OCI-LY3 (cell line): ENCODE measurements at regions not wholly inside any gene's neighbourhood (a gene's known extent, or its start where the extent isn't known, plus 50 kb on each side); places are given as distances from the start of the nearest gene placed in this dataset.

ENCODE experiments used
- H2AFZ ChIP-seq: fragments of 200-600, 300-600 bp; shearing (Covaris generic); 2 replicates; pipeline ENCODE4 v1.6.0; 2014; ENCODE audit warnings: antibody characterized with exemption, low read depth, low read length
- H3K27ac ChIP-seq: fragments of 200-600, 300-600 bp; sonication (generic); 2 replicates; pipeline ENCODE4 v1.5.1; 2014; ENCODE audit warnings: mild to moderate bottlenecking, low read length, moderate library complexity, mixed read lengths
- H3K27me3 ChIP-seq: fragments of 200-600, 300-600 bp; sonication (generic); 2 replicates; pipeline ENCODE4 v1.6.1; 2014; ENCODE audit warnings: low read depth, low read length, mixed read lengths
- H3K36me3 ChIP-seq: fragments of 200-600, 300-600 bp; sonication (generic); replicated peaks from 2 replicates; pipeline ENCODE3; 2014; ENCODE audit warnings: low read depth, low read length, mixed read lengths
- H3K4me1 ChIP-seq: fragments of 300-600, 200-600 bp; sonication (generic); 2 replicates; pipeline ENCODE4 v1.6.1; 2014; ENCODE audit warnings: low read length, mixed read lengths
- H3K4me2 ChIP-seq: fragments of 200-600, 300-600 bp; sonication (generic); 2 replicates; pipeline ENCODE4 v1.6.1; 2014; ENCODE audit warnings: low read length, mixed read lengths
- H3K4me3 ChIP-seq: fragments of 300-600, 200-600 bp; sonication (generic); 2 replicates; pipeline ENCODE4 v1.5.1; 2014; ENCODE audit warnings: antibody characterized with exemption, mild to moderate bottlenecking, low read length, moderate library complexity
- H3K79me2 ChIP-seq: fragments of 300-600, 200-600 bp; shearing (Covaris generic); 2 replicates; pipeline ENCODE4 v1.6.1; 2014; ENCODE audit warnings: mild to moderate bottlenecking, low read length, mixed read lengths
- H3K9ac ChIP-seq: fragments of 300-600, 200-600 bp; shearing (Covaris generic); 2 replicates; pipeline ENCODE4 v1.6.0; 2014; ENCODE audit warnings: mild to moderate bottlenecking, low read length, moderate library complexity
- H3K9me3 ChIP-seq: fragments of 200-600, 300-600 bp; shearing (Covaris generic); 2 replicates; pipeline ENCODE4 v1.6.1; 2014; ENCODE audit warnings: low read length, mixed read lengths; ENCODE audit not compliant: insufficient read depth
- H4K20me1 ChIP-seq: fragments of 200-600, 300-600 bp; sonication (generic); 2 replicates; pipeline ENCODE4 v1.6.1; 2016; ENCODE audit warnings: low read length, mixed read lengths; ENCODE audit not compliant: insufficient read depth
- EZH2phosphoT487 ChIP-seq: fragments of 200-600 bp; shearing (Covaris generic); IDR thresholded peaks from 2 replicates; pipeline ENCODE4 v1.6.1; 2018; ENCODE audit warnings: antibody characterized with exemption, mixed run types, low read depth
- TF ChIP-seq, protein P1 (sequence below): fragments of 200-600, 300-600 bp; sonication (generic); IDR thresholded peaks from 2 replicates; pipeline ENCODE4 v1.5.1; 2014; ENCODE audit warnings: antibody characterized with exemption, low read length, low read depth

DNA sequence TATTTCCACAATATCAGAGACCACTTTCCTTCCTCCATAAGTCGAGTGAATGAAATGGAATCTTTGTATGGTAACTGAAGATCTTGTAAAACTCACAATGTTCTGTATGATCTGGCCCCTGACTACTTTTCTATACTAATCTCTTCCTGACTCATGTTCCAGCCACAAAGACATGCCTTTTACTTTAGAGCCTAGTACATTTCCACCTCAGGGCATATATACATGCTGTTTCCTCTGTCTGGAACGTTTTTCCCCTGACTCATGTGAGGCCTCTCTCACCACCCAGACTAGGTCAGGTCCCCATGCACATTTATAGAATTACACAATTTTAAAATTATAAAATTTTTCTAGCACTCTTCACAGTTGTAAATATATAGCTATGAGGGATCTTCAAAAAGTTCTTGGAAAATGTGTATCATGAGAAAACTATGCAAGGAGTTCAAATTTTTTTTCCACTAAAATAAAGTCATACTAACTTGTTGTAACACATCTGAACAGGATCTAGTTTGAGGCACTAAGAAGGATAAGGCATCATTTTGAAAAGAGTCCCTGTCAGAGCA, 208.8 kb downstream of the SH2D1A start:
- Histone ChIP-seq H3K4me3 (no peak overlapping the region), H3K4me2 (no peak overlapping the region)

DNA sequence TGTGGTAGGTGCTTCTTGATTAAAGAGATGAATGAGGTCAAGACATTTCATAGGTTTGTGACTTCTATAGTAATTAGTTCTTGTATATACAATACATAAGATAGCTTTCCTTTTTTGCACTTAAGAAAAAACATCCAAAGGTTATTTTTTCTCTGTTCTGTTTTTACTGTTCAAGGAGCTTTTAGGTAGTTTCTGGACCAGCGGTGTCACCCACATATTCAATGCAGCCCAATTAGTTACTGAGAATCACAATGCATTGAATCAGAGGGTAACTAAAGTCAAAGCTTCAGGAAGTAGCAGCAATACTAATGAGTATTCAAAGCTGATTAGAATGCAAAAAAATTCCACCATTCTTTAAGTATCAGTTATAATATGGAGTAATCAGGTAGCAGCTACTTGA, 211.6 kb downstream of the SH2D1A start:
- no peak for TF ChIP-seq EZH2phosphoT487
- TF ChIP-seq, protein P1, sequence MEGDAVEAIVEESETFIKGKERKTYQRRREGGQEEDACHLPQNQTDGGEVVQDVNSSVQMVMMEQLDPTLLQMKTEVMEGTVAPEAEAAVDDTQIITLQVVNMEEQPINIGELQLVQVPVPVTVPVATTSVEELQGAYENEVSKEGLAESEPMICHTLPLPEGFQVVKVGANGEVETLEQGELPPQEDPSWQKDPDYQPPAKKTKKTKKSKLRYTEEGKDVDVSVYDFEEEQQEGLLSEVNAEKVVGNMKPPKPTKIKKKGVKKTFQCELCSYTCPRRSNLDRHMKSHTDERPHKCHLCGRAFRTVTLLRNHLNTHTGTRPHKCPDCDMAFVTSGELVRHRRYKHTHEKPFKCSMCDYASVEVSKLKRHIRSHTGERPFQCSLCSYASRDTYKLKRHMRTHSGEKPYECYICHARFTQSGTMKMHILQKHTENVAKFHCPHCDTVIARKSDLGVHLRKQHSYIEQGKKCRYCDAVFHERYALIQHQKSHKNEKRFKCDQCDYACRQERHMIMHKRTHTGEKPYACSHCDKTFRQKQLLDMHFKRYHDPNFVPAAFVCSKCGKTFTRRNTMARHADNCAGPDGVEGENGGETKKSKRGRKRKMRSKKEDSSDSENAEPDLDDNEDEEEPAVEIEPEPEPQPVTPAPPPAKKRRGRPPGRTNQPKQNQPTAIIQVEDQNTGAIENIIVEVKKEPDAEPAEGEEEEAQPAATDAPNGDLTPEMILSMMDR: no peak
- H3K4me2 ChIP-seq: no peak overlapping the region
- H3K4me1 ChIP-seq: no peaks in the 10 kb centered on the region
- no peak overlapping the region for H3K27ac ChIP-seq
- H3K9me3 ChIP-seq: no peaks in the 10 kb centered on the region
- no peaks in the 10 kb centered on the region for H3K27me3 ChIP-seq
- no peak overlapping the region for H3K9ac ChIP-seq
- no peaks in the 10 kb centered on the region for H3K36me3 ChIP-seq
- H2AFZ ChIP-seq: no peak overlapping the region
- no peak overlapping the region for H3K4me3 ChIP-seq
- no peaks in the 10 kb centered on the region for H4K20me1 ChIP-seq
- no peaks in the 10 kb centered on the region for H3K79me2 ChIP-seq

More for the DNA sequence above, 208.8 kb downstream of the SH2D1A start:
- no peaks in the 10 kb centered on the region for H3K27me3 ChIP-seq
- no peak overlapping the region for H2AFZ ChIP-seq
- no peaks in the 10 kb centered on the region for H3K36me3 ChIP-seq
- H3K9ac ChIP-seq: no peak overlapping the region
- no peaks in the 10 kb centered on the region for H3K9me3 ChIP-seq
- no peaks in the 10 kb centered on the region for H3K4me1 ChIP-seq
- no peaks in the 10 kb centered on the region for H3K79me2 ChIP-seq
- H3K27ac ChIP-seq: no peak overlapping the region
- no peaks in the 10 kb centered on the region for H4K20me1 ChIP-seq
- no peak for TF ChIP-seq EZH2phosphoT487
- TF ChIP-seq, protein P1: no peak

DNA sequence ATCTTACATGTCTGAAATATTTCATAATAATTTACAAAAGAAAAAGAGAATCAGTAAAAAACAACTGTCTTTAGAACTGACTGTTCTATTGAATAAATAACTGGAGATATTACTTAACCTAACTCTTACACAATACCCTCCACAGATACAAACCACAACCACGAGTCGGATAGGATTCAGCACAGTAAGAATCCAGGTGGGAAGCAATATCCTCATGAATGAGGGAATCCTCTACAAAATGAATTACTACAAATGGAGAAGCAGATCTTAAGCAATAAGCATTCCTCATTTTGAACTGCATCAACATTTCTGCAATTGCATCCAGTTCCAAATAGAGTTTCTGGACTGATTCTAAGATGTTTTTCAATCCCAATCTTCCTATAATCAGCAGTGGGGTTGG, 227.1 kb downstream of the SH2D1A start:
- Histone ChIP-seq H3K27ac (no peak overlapping the region), H3K9ac (no peak overlapping the region), H3K4me2 (no peak overlapping the region), H2AFZ (no peak overlapping the region), H3K27me3 (no peaks in the 10 kb centered on the region), H3K79me2 (no peaks in the 10 kb centered on the region), H4K20me1 (no peaks in the 10 kb centered on the region), H3K4me3 (no peak overlapping the region), H3K4me1 (no peaks in the 10 kb centered on the region), H3K9me3 (no peaks in the 10 kb centered on the region), H3K36me3 (no peaks in the 10 kb centered on the region)
- no peak for TF ChIP-seq EZH2phosphoT487

DNA sequence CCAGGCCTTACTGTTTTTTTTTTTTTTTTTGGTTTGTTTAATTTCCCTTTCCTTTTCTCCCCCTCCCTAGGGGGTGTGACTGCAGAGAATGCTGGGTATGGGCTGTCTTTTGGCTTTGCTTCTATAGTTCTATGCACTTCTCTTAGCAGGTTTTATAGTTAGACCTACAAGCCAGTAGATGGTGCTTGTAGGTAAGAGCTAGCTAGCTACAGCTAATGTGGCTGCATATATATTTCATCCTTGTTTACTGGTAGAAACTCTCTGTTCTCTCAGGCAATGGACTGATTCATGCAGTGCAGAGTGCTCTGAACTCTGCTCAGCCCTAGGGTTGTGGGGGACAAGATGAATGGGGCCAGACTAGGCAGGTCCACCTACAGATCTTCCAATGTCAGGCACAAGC, 246.4 kb downstream of the SH2D1A start:
- Histone ChIP-seq H3K4me3 (no peak overlapping the region), H4K20me1 (no peaks in the 10 kb centered on the region), H3K79me2 (no peaks in the 10 kb centered on the region), H3K27me3 (no peaks in the 10 kb centered on the region), H3K36me3 (no peaks in the 10 kb centered on the region), H3K4me2 (no peak overlapping the region), H2AFZ (no peak overlapping the region), H3K9ac (no peak overlapping the region), H3K9me3 (no peaks in the 10 kb centered on the region), H3K4me1 (no peaks in the 10 kb centered on the region), H3K27ac (no peak overlapping the region)
- TF ChIP-seq EZH2phosphoT487: no peak
- TF ChIP-seq, protein P1: no peak
